Activated CD4-positive, alpha-beta T cell treated with anti-CD3 and anti-CD28 coated beads, Interleukin-2, amount 50 U/mL, for 4 hours (primary cell): ENCODE measurements at regions not wholly inside any gene's neighbourhood (a gene's known extent, or its start where the extent isn't known, plus 50 kb on each side); places are given as distances from the start of the nearest gene placed in this dataset.
"Not testable (repeated sequence)": the region's sequence is repeated elsewhere in the genome, so short reads cannot be mapped to it uniquely, and the experiment has no call there.

Experiments
- DNase-seq, 2 experiments: peaks; one replicate each; pipeline ENCODE4 v3.0.0-alpha.2; 2020

GRCh38 chr4:111933703-111934102 is 211.6 kb upstream of the FAM241A start:
- DNase-seq: no peak

GRCh38 chr4:111934314-111934713 is 210.9 kb upstream of the FAM241A start:
- no peak for DNase-seq

DNA sequence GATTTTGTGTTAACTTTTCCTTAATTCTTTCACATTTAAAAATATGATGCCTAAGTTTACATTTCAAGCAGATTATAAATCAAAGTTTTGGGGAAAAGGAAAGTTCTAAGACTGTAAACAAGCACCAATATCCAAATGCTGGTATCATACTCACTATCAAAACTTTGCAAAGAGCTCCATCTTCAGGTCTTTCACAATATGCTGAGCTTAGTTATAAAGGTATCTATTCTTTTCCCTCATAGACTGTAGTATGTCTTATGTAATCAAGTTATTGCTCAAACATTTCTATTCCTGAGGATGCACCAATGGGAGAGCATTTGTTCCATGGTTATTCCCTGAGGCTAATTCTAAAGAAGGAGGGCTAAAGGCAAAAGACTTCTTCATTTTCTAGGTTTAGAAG is 207.9 kb upstream of the FAM241A start:
- DNase-seq: no peak

GRCh38 chr4:111941957-111942356 is 203.3 kb upstream of the FAM241A start:
- no peak for DNase-seq

DNA sequence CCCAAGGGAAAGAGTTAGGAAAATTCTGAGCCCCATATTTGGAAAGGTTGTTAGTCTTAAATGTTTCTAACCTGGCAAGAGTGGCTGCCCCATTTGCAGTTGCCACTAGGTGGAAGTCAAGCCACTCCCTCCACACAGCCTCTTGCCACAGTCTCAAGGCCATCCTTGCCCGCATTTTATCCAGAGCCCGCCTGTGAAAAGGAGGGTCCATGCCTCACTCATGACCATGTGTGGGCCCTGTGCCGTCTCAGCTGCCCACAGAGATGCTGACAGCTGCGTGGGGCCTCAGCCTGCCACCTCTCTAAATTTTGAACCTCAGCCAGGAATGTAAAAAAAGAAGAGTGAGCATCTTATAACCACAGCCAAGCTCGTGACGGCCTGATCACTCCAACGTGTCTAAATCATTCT is 201.5 kb upstream of the FAM241A start:
- no peak for DNase-seq

GRCh38 chr4:111945014-111945413 is 200.2 kb upstream of the FAM241A start:
- no peak for DNase-seq

- DNase-seq: no peak
These were observed 198.5 kb upstream of the FAM241A start for GRCh38 chr4:111946800-111947199.

- no peak for DNase-seq
These were observed 192.6 kb upstream of the FAM241A start for GRCh38 chr4:111952688-111953087.

GRCh38 chr4:111954550-111954949 is 190.7 kb upstream of the FAM241A start:
- DNase-seq: no peak

GRCh38 chr4:111955001-111955400 is 190.3 kb upstream of the FAM241A start:
- DNase-seq: no peak

DNA sequence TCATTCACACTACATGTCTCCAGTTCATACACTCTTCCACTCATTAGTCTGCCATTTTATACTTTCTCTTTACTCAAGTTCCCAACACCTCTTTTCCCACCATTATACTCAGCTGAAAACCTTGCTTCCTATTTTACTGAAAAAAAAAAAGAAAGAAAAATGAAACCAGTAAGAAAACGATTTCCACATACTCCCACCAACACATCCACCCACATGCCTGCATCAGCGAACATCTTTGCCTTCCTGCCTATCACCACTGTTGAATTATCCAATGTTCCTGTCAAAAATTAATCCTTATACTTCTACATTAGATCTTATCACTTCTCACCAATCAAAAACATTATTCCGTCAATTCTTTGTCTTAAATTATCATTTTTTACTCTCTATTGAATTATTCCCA is 188.1 kb upstream of the FAM241A start:
- no peak for DNase-seq

DNA sequence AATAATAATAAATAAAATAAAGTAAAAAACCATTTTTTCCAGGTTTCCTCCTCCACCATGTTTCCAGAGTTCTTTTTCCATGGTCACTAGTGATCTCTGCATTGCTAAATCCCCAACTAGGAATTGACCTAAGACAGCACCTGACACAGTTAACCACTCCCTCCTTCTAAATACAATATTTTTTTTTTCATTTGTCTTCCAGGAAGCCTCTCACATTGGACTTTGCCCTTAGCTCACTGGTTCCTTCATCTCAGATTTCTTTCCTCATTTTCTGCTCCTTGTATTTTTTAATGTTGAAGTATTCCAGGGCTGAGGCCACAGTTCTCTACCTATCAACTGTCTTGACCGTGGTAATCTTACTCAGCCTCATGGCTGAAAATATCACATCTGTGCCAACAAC is 187.3 kb upstream of the FAM241A start:
- DNase-seq: no peak

DNA sequence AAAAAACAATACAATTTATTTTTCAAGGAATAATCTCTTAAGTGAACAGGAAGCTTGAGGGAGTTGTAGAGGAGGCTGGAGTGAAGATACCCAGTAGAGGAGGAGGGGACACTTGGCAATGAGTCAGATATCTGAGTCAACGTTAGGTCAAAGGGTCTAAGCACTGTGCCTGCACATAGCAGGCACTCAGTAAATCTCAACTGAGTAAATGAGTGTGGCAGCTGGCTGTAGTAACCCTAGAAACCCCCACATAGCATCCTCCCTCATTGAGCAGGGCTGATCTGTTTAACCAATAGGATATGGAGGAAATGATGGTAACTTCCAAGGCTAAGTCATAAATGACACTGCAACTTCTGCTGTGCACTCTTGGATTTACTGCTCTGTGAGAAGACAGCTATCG is 186.0 kb upstream of the FAM241A start:
- no peak for DNase-seq

DNA sequence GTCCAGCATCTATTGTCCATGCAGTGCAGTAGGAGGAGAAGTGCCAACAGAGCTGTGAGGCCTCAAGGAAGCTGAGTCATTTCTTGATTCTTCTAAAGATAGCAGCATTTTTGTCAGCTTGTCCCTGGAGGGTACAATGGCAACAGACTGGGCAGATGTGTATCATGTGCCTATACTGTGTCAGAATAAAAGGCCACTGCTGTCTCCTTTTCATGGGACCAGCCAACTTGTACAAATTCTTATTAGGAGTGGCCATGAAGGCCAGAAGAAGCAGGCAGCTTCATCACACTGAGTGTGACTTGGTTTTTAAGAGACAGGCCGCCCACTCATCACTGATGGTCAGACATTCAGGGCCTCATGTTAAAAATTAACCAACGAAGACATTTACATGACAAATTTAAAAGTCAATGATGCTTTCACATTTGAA is 185.0 kb upstream of the FAM241A start:
- no peak for DNase-seq

- DNase-seq: not testable (repeated sequence)
These were observed 184.2 kb upstream of the FAM241A start for GRCh38 chr4:111961026-111961425.

DNA sequence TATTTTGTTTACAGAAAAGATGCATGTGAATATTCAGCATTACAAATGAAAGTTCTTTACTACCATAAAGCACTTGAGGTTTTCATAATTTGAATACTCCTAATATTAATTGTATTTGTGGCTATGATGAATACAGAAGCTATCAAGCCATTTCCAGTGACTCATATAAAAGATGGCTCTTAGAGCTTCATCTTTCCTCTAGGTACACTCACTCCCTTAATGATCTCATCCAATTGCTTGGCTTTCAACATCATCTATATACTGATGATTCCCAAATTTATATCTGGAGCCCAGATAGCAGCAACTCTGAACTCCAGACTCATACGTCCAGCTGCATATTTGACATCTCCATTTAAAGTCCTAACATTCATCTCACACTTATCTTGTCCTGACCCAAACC is 183.4 kb upstream of the FAM241A start:
- DNase-seq: no peak

DNA sequence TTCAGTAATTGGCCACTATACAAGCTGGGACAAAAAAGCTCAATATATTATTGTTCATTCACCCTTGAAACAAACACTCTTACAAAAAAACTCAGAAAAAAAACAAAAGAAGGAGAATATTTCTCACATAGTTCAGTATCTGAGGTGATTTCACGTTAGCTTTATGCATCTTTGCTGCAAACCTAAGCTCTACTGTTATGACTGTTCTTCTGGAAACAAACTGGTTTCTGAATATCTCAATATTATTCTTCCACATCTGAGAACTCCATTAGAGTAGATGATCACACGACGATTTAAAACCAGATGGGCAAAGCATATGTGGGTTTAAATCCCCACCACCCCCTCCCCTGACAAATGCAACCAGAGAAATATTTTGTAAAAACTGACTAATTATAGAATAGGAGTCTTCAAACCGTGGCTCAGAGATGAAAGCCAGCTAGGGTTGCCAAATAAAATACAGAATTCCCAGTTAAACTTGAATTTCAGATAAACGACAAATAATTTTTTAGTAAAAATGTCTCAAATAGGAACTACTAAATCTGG is 182.0 kb upstream of the FAM241A start:
- DNase-seq: no peak

GRCh38 chr4:111977419-111977965 is 167.8 kb upstream of the FAM241A start:
- DNase-seq: no peak

DNA sequence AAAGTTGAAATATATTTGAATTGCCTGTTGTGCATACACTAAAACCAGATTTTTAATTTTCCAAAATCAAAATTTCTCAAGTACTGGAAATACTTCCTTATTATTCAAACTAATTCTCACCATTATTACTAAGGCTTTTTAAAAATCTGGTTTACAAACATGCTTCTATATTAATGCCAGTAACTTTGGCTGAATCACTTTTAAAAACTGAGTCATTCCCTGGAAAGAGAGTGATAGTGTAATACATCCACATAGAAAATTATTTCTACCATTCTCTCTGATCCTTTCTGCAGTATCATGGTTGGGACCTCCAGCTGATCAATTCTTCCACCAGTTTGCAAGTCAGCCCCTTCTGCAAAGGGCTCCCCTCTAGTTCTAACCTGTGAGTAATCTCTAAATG is 165.3 kb upstream of the FAM241A start:
- DNase-seq: no peak

DNA sequence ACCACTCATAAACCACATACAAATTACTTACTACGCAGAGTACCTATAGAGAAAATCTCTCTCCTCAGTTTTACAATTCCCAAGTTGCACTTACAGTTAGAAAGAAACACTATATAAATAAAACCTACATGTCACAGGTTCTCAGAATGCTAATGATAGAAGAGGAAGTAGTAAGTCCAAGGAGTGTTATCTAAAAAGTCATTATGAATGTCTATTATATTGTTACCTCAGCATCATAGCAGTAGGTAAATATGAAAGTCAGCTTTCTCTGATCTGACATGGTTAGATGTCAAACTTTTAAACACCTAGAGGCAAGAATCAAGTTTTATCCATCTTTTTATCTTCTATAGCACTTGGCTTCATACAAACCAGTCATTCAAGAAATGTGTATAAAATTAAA is 163.2 kb upstream of the FAM241A start:
- DNase-seq: no peak

DNA sequence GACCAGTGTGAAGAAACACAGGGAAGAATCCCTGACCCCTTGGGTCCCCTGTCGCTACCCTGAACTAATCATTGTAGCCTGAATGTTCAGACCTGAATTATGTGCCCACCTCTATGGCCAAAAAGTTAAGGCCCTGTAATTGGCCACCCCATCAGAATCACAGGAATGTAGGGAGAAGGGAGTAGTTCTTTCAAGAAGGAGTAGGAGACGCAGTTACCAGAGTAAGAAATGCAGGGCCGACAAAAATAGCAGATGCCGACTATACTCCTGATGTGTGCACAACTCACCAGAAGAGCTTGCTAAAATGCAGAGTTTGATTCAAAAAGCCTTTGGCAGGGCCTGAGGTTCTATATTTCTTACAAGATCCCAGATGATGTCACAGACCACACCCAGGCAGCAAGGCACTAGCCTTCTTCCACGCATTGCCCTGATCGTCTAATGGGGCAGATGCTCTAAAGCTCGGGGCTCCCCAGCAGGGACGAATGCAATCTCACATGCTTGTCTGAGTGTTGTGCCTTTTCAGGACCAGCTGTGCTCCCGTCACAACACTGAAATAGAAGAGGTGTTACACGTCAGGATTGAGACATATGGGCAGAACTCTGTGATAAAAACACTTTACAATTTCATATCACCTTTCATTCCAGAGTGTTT is 161.0 kb upstream of the FAM241A start:
- no peak for DNase-seq

- no peak for DNase-seq
These were observed 159.8 kb upstream of the FAM241A start for GRCh38 chr4:111985426-111985825.

GRCh38 chr4:111986095-111986494 is 159.2 kb upstream of the FAM241A start:
- DNase-seq: no peak

DNA sequence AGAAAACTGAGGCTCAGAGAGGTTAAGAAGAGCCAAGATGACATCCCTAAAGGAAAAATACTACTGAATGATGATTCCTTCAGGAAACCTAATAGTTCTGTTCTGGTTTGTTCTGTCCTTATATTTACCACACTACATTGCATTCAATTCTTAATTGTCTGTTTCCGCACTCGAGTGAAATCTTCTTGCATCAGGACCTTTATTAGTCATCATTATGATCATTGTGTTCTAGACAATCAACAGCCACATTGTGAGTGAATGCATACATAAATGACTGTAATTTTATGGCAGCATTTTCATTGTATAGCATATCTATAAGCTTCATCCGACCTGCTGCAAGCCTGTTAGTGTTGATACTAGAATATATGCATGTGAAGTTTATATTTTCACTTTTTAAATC is 156.7 kb upstream of the FAM241A start:
- DNase-seq: no peak

GRCh38 chr4:111989817-111990216 is 155.4 kb upstream of the FAM241A start:
- DNase-seq: no peak
